Hepatocyte (in vitro differentiated cells): ENCODE measurements at regions not wholly inside any gene's neighbourhood (a gene's known extent, or its start where the extent isn't known, plus 50 kb on each side); places are given as distances from the start of the nearest gene placed in this dataset.

ENCODE experiments used
- DNase-seq: peaks from one replicate; pipeline ENCODE4 v3.0.0-alpha.2; 2016; ENCODE audit warnings: low spot score
- H2AFZ ChIP-seq: fragments of 200-600 bp; sonication (generic); 2 replicates; pipeline ENCODE4 v1.6.0; 2016; ENCODE audit warnings: antibody characterized with exemption, mild to moderate bottlenecking
- H3K27ac ChIP-seq: fragments of 200-600 bp; sonication (generic); 2 replicates; pipeline ENCODE4 v1.5.1; 2016; ENCODE audit warnings: mild to moderate bottlenecking
- H3K27me3 ChIP-seq: fragments of 200-600 bp; sonication (generic); 2 replicates; pipeline ENCODE4 v1.6.1; 2016
- H3K36me3 ChIP-seq: fragments of 200-600 bp; sonication (generic); replicated peaks from 2 replicates; pipeline ENCODE4 v1.5.1; 2016; ENCODE audit warnings: low read depth; ENCODE audit not compliant: insufficient read depth
- H3K4me1 ChIP-seq: fragments of 200-600 bp; sonication (generic); 2 replicates; pipeline ENCODE4 v1.5.1; 2016; ENCODE audit warnings: mild to moderate bottlenecking, moderate library complexity; ENCODE audit not compliant: insufficient read depth
- H3K4me2 ChIP-seq: fragments of 200-600 bp; sonication (generic); 2 replicates; pipeline ENCODE4 v1.6.0; 2016
- H3K4me3 ChIP-seq: fragments of 200-600 bp; sonication (generic); 2 replicates; pipeline ENCODE4 v1.5.1; 2016; ENCODE audit warnings: mild to moderate bottlenecking
- H3K79me2 ChIP-seq: fragments of 200-600 bp; sonication (generic); 2 replicates; pipeline ENCODE4 v1.6.0; 2017; ENCODE audit warnings: mild to moderate bottlenecking
- H3K9me2 ChIP-seq: fragments of 200-600 bp; sonication (generic); replicated peaks from 2 replicates; pipeline ENCODE4 v1.6.0; 2017; ENCODE audit warnings: mild to moderate bottlenecking; ENCODE audit not compliant: insufficient read depth
- H3K9me3 ChIP-seq: fragments of 200-600 bp; sonication (generic); 2 replicates; pipeline ENCODE4 v1.5.1; 2016; ENCODE audit warnings: low read depth, mild to moderate bottlenecking
- H4K20me1 ChIP-seq: fragments of 200-600 bp; sonication (generic); 2 replicates; pipeline ENCODE4 v1.6.0; 2016; ENCODE audit warnings: mild to moderate bottlenecking; ENCODE audit not compliant: insufficient read depth, poor library complexity, severe bottlenecking
- EZH2 ChIP-seq: fragments of 200-600 bp; sonication (generic); IDR thresholded peaks from 2 replicates; pipeline ENCODE4 v1.6.1; 2016; ENCODE audit warnings: antibody characterized with exemption, mild to moderate bottlenecking, borderline replicate concordance
- EZH2phosphoT487 ChIP-seq: fragments of 200-600 bp; sonication (generic); IDR thresholded peaks from one replicate; pipeline ENCODE4 v1.6.1; 2018; ENCODE audit warnings: antibody characterized with exemption, mild to moderate bottlenecking, low read depth, moderate library complexity; ENCODE audit not compliant: unreplicated experiment, severe bottlenecking
- WGBS: methylation state at CpG from one replicate; pipeline ENCODE4 v1.1.6; 2016; ENCODE audit warnings: low lambda C conversion rate; ENCODE audit errors: missing lambda C conversion rate; 5-methylcytosine and 5-hydroxymethylcytosine counted together
- TF ChIP-seq, protein P1 (sequence below): fragments of 200-600 bp; sonication (generic); IDR thresholded peaks from 2 replicates; pipeline ENCODE4 v1.5.1; 2016; ENCODE audit warnings: antibody characterized with exemption, mild to moderate bottlenecking; ENCODE audit not compliant: poor library complexity

DNA sequence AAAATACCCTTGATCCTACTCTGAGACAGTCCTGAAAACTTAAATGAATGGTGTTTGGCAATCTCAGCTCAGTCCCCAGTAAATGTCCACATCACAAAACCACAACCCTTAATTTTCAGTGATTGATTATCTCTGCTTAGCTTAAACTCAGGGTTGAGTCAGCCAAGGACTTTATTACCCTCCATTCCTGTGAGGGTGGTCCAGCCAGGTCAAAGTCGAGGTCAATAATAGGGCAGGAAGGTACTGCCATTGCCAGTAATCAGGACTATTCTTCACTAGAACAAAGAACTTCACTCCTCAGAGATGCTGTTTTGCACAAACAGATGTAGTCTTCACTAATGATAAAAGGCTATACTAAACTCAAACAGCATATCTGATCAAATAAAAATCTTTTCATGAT lies 499.4 kb downstream of the ISL1 start:
- Histone ChIP-seq H4K20me1 (no peaks in the 10 kb centered on the region), H3K27me3 (no peaks in the 10 kb centered on the region), H3K27ac (no peak overlapping the region), H3K9me2 (no peaks in the 10 kb centered on the region), H3K79me2 (no peaks in the 10 kb centered on the region), H3K4me3 (no peak overlapping the region), H3K4me2 (peak overlapping the region; percentile 28), H3K36me3 (no peaks in the 10 kb centered on the region), H3K9me3 (no peaks in the 10 kb centered on the region), H2AFZ (no peak overlapping the region), H3K4me1 (peaks cover 5% of the 10 kb centered on the region)
- no peak for TF ChIP-seq EZH2phosphoT487
- no peak for TF ChIP-seq EZH2
- WGBS: 4% methylated on average over 1 of the region's 1 CpG
- no peak for DNase-seq

DNA sequence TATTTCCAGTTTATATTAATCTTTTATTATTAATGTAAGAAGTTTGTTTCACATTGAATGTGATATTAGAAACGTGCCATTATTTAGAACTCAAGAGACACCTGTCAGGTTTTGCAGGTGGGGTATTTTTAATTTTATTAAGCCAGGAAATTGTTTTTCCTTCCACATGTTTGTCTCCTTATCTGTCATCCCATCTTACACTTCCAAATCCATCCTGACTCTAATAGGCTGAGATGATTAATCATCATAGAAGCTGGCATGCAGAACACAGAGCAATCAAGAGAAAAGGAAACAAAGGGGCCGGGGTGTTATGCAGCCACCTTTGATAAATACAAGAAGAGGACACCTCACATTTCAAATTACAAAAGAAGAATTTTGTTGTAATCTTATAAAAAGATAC lies 506.5 kb downstream of the ISL1 start:
- Histone ChIP-seq H2AFZ (no peak overlapping the region), H3K36me3 (no peaks in the 10 kb centered on the region), H3K27ac (no peak overlapping the region), H3K4me3 (no peak overlapping the region), H4K20me1 (no peaks in the 10 kb centered on the region), H3K4me1 (no peaks in the 10 kb centered on the region), H3K79me2 (no peaks in the 10 kb centered on the region), H3K9me2 (peaks cover 4% of the 10 kb centered on the region), H3K9me3 (no peaks in the 10 kb centered on the region), H3K27me3 (no peaks in the 10 kb centered on the region), H3K4me2 (no peak overlapping the region)
- DNase-seq: no peak
- TF ChIP-seq, protein P1, sequence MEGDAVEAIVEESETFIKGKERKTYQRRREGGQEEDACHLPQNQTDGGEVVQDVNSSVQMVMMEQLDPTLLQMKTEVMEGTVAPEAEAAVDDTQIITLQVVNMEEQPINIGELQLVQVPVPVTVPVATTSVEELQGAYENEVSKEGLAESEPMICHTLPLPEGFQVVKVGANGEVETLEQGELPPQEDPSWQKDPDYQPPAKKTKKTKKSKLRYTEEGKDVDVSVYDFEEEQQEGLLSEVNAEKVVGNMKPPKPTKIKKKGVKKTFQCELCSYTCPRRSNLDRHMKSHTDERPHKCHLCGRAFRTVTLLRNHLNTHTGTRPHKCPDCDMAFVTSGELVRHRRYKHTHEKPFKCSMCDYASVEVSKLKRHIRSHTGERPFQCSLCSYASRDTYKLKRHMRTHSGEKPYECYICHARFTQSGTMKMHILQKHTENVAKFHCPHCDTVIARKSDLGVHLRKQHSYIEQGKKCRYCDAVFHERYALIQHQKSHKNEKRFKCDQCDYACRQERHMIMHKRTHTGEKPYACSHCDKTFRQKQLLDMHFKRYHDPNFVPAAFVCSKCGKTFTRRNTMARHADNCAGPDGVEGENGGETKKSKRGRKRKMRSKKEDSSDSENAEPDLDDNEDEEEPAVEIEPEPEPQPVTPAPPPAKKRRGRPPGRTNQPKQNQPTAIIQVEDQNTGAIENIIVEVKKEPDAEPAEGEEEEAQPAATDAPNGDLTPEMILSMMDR: no peak
- TF ChIP-seq EZH2phosphoT487: no peak
- TF ChIP-seq EZH2: no peak
- 73% methylated on average over 2 of the region's 2 CpGs for WGBS

DNA sequence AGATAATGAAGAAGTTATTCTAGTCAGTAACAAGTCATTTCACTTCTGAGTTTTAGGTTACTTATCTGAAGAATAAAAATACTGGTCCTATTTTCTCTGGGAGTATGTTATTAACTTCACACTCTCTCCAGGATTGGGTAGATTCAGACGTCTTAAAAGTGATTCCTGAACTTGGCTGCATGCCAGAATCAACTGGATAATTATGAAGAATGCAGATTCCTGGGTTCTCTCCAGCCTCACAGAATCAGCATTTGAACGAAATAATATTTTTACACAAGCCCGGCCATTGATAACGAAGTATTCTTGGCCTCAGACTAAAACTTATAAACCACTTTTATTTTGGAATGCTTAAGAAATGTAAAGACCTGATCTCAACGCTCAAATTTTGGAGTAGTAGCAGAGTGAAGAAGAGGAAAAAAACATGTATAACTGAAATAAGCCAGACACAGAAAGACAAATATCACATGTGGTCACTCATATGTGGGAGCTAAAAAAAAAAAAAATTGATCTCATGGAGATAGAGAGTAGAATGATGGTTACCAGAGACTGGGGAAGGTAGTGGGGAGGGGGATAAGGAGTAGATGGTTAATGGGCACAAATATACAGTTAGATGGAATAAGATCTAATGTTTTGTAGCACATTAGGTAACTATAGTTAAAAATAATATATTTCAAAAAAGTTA lies 507.3 kb downstream of the ISL1 start:
- peaks cover 4% of the 10 kb centered on the region for H3K9me2 ChIP-seq
- H2AFZ ChIP-seq: no peak overlapping the region
- no peaks in the 10 kb centered on the region for H3K4me1 ChIP-seq
- no peak overlapping the region for H3K4me3 ChIP-seq
- TF ChIP-seq, protein P1: no peak
- TF ChIP-seq EZH2 (no peak), EZH2phosphoT487 (no peak)
- no peaks in the 10 kb centered on the region for H3K27me3 ChIP-seq
- DNase-seq: no peak
- WGBS: 77% methylated on average over 5 of the region's 5 CpGs
- H3K36me3 ChIP-seq: no peaks in the 10 kb centered on the region
- no peak overlapping the region for H3K27ac ChIP-seq
- no peak overlapping the region for H3K4me2 ChIP-seq
- no peaks in the 10 kb centered on the region for H3K9me3 ChIP-seq
- no peaks in the 10 kb centered on the region for H3K79me2 ChIP-seq
- H4K20me1 ChIP-seq: no peaks in the 10 kb centered on the region

DNA sequence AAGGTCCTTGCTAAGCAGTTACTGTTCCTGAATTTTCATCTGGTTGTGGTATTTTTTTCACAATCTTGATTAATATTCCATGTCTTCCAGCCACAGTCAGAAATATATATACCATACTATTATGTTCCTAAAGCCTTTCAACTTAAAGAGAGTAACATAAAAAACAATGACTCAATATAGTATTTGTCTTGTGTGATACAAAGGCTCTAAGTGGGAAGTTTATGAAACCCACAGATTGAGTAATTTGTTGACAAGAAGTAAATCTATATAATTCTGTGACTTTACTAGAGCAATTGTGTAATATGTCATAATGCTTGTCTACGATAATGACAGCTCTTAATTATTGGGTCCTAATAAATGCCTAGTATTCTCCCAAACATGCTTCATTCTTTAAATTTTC lies 509.4 kb downstream of the ISL1 start:
- Histone ChIP-seq H4K20me1 (no peaks in the 10 kb centered on the region), H3K27ac (no peak overlapping the region), H3K9me3 (no peaks in the 10 kb centered on the region), H3K79me2 (no peaks in the 10 kb centered on the region), H3K4me2 (no peak overlapping the region), H3K27me3 (no peaks in the 10 kb centered on the region), H3K4me1 (no peaks in the 10 kb centered on the region), H3K9me2 (peaks cover 4% of the 10 kb centered on the region), H3K36me3 (no peaks in the 10 kb centered on the region), H2AFZ (no peak overlapping the region), H3K4me3 (no peak overlapping the region)
- TF ChIP-seq EZH2: no peak
- TF ChIP-seq, protein P1: no peak
- TF ChIP-seq EZH2phosphoT487: no peak
- DNase-seq: no peak
- 83% methylated on average over 1 of the region's 1 CpG for WGBS
